ENCODE measurements at regions not wholly inside any gene's neighbourhood (a gene's known extent, or its start where the extent isn't known, plus 50 kb on each side); places are given as distances from the start of the nearest gene placed in this dataset.

- in situ Hi-C loops (cut with MboI; ENCODE audit: low sequenced_read_pairs) = no loop called here
These were observed 117.0 kb upstream of the CCDC54 start for GRCh38 chr3:107260207-107260606.

- in situ Hi-C loops (cut with MboI; ENCODE audit: low sequenced_read_pairs) = no loop called here
These were observed 113.8 kb upstream of the CCDC54 start for GRCh38 chr3:107263269-107264021.

- in situ Hi-C loops (cut with MboI; ENCODE audit: low sequenced_read_pairs) = no loop called here
These were observed 112.4 kb upstream of the CCDC54 start for GRCh38 chr3:107264888-107265287.

- in situ Hi-C loops (cut with MboI; ENCODE audit: low sequenced_read_pairs) = no loop called here
These were observed 111.7 kb upstream of the CCDC54 start for GRCh38 chr3:107265526-107265925.

GRCh38 chr3:107268469-107268868, 108.8 kb upstream of the CCDC54 start:
- in situ Hi-C loops (cut with MboI; ENCODE audit: low sequenced_read_pairs) = no loop called here

- in situ Hi-C loops (cut with MboI; ENCODE audit: low sequenced_read_pairs) = no loop called here
These were observed 108.1 kb upstream of the CCDC54 start for GRCh38 chr3:107269136-107269535.

GRCh38 chr3:107271787-107272387, 105.4 kb upstream of the CCDC54 start:
- in situ Hi-C loops (cut with MboI; ENCODE audit: low sequenced_read_pairs) = no loop called here

- in situ Hi-C loops (cut with MboI; ENCODE audit: low sequenced_read_pairs) = no loop called here
These were observed 104.8 kb upstream of the CCDC54 start for GRCh38 chr3:107272471-107272870.

- in situ Hi-C loops (cut with MboI; ENCODE audit: low sequenced_read_pairs) = no loop called here
These were observed 104.4 kb upstream of the CCDC54 start for GRCh38 chr3:107272885-107273284.

GRCh38 chr3:107273771-107274170, 103.5 kb upstream of the CCDC54 start:
- in situ Hi-C loops (cut with MboI; ENCODE audit: low sequenced_read_pairs) = no loop called here

GRCh38 chr3:107275511-107275910, 101.7 kb upstream of the CCDC54 start:
- in situ Hi-C loops (cut with MboI; ENCODE audit: low sequenced_read_pairs) = no loop called here

- in situ Hi-C loops (cut with MboI; ENCODE audit: low sequenced_read_pairs) = no loop called here
These were observed 93.3 kb upstream of the CCDC54 start for GRCh38 chr3:107283948-107284347.

- in situ Hi-C loops (cut with MboI; ENCODE audit: low sequenced_read_pairs) = no loop called here
These were observed 92.6 kb upstream of the CCDC54 start for GRCh38 chr3:107284612-107285011.

GRCh38 chr3:107285197-107285596, 92.0 kb upstream of the CCDC54 start:
- in situ Hi-C loops (cut with MboI; ENCODE audit: low sequenced_read_pairs) = no loop called here

GRCh38 chr3:107289354-107289753, 87.9 kb upstream of the CCDC54 start:
- in situ Hi-C loops (cut with MboI; ENCODE audit: low sequenced_read_pairs) = no loop called here

GRCh38 chr3:107294117-107294516, 83.1 kb upstream of the CCDC54 start:
- in situ Hi-C loops (cut with MboI; ENCODE audit: low sequenced_read_pairs) = no loop called here

- in situ Hi-C loops (cut with MboI; ENCODE audit: low sequenced_read_pairs) = no loop called here
These were observed 79.6 kb upstream of the CCDC54 start for GRCh38 chr3:107297597-107297996.

GRCh38 chr3:107307205-107307604, 70.0 kb upstream of the CCDC54 start:
- in situ Hi-C loops (cut with MboI; ENCODE audit: low sequenced_read_pairs) = no loop called here

GRCh38 chr3:107308716-107309115, 68.5 kb upstream of the CCDC54 start:
- in situ Hi-C loops (cut with MboI; ENCODE audit: low sequenced_read_pairs) = no loop called here

GRCh38 chr3:107309312-107309711, 67.9 kb upstream of the CCDC54 start:
- in situ Hi-C loops (cut with MboI; ENCODE audit: low sequenced_read_pairs) = no loop called here

GRCh38 chr3:107313711-107314110, 63.5 kb upstream of the CCDC54 start:
- in situ Hi-C loops (cut with MboI; ENCODE audit: low sequenced_read_pairs) = no loop called here

- in situ Hi-C loops (cut with MboI; ENCODE audit: low sequenced_read_pairs) = no loop called here
These were observed 62.1 kb upstream of the CCDC54 start for GRCh38 chr3:107315141-107315540.

GRCh38 chr3:107323723-107324122, 53.5 kb upstream of the CCDC54 start:
- in situ Hi-C loops (cut with MboI; ENCODE audit: low sequenced_read_pairs) = no loop called here

All from HL-60/S4 (cell line).